ENCODE measurements at regions not wholly inside any gene's neighbourhood (a gene's known extent, or its start where the extent isn't known, plus 50 kb on each side); places are given as distances from the start of the nearest gene placed in this dataset.

GRCh38 chr3:160106905-160107861, 118.0 kb upstream of the C3orf80 start:
- Mint-ChIP-seq H3K9me3 (peaks cover 5% of the 10 kb centered on the region), H3K4me1 (peaks cover 21% of the 10 kb centered on the region), H3K4me3 (no peak overlapping the region), H3K27ac (no peak overlapping the region), H3K27me3 (ENCODE audit: low read depth, poor library complexity) (peaks cover 8% of the 10 kb centered on the region), H3K36me3 (ENCODE audit: low read depth) (no peaks in the 10 kb centered on the region)
- TF ChIP-seq CTCF (IDR thresholded peaks at IDR 0.05), result no peak
- DNase-seq, result no peak

GRCh38 chr3:160108362-160108761, 116.9 kb upstream of the C3orf80 start:
- Mint-ChIP-seq H3K27me3 (ENCODE audit: low read depth, poor library complexity) (peaks cover 3% of the 10 kb centered on the region), H3K4me3 (peak overlapping the region; percentile 54), H3K27ac (no peak overlapping the region), H3K4me1 (peaks cover 24% of the 10 kb centered on the region), H3K36me3 (ENCODE audit: low read depth) (no peaks in the 10 kb centered on the region), H3K9me3 (peaks cover 5% of the 10 kb centered on the region)
- DNase-seq, result no peak
- no peak for TF ChIP-seq CTCF (IDR thresholded peaks at IDR 0.05)

GRCh38 chr3:160112481-160112880, 112.7 kb upstream of the C3orf80 start:
- H3K36me3 Mint-ChIP-seq (ENCODE audit: low read depth), result no peaks in the 10 kb centered on the region
- H3K27me3 Mint-ChIP-seq (ENCODE audit: low read depth, poor library complexity), result peaks cover 10% of the 10 kb centered on the region
- DNase-seq, result no peak
- no peak overlapping the region for H3K4me3 Mint-ChIP-seq
- no peak overlapping the region for H3K27ac Mint-ChIP-seq
- H3K4me1 Mint-ChIP-seq, result peaks cover 24% of the 10 kb centered on the region
- TF ChIP-seq CTCF (IDR thresholded peaks at IDR 0.05), result no peak
- peaks cover 7% of the 10 kb centered on the region for H3K9me3 Mint-ChIP-seq

GRCh38 chr3:160112996-160113395, 112.2 kb upstream of the C3orf80 start:
- Mint-ChIP-seq H3K36me3 (ENCODE audit: low read depth) (no peaks in the 10 kb centered on the region), H3K9me3 (peaks cover 12% of the 10 kb centered on the region), H3K4me1 (peaks cover 19% of the 10 kb centered on the region), H3K4me3 (no peak overlapping the region), H3K27me3 (ENCODE audit: low read depth, poor library complexity) (peaks cover 12% of the 10 kb centered on the region), H3K27ac (no peak overlapping the region)
- TF ChIP-seq CTCF (IDR thresholded peaks at IDR 0.05), result no peak
- DNase-seq, result no peak

GRCh38 chr3:160114355-160114995, 110.7 kb upstream of the C3orf80 start:
- H3K27ac Mint-ChIP-seq, result no peak overlapping the region
- no peak overlapping the region for H3K4me3 Mint-ChIP-seq
- H3K27me3 Mint-ChIP-seq (ENCODE audit: low read depth, poor library complexity), result peaks cover 12% of the 10 kb centered on the region
- H3K4me1 Mint-ChIP-seq, result peaks cover 6% of the 10 kb centered on the region
- TF ChIP-seq CTCF (IDR thresholded peaks at IDR 0.05), result no peak
- no peaks in the 10 kb centered on the region for H3K36me3 Mint-ChIP-seq (ENCODE audit: low read depth)
- H3K9me3 Mint-ChIP-seq, result peaks cover 17% of the 10 kb centered on the region
- no peak for DNase-seq

Data from nephron progenitor cell (in vitro differentiated cells).